A549 (cell line): ENCODE measurements at regions not wholly inside any gene's neighbourhood (a gene's known extent, or its start where the extent isn't known, plus 50 kb on each side); places are given as distances from the start of the nearest gene placed in this dataset.

ENCODE experiments used
- ATAC-seq, 2 experiments: fragments of 200-7000 bp in 1 of 2; fragments of >200 bp in 1 of 2; cut with Nextera tagmentation in 1 of 2; cut with Tn5 transposase in 1 of 2; 3 replicates each; pipeline versions ENCODE4 v1.8.0 to v1.9.1; 2018 to 2020; ENCODE audit warnings: mild to moderate bottlenecking in 1 of 2, moderate library complexity in 1 of 2
- CTCF ChIA-PET: fragments of 300-600 bp; sonication (Branson Sonifier 250); formaldehyde crosslinking; extraction: SDS; loops from one replicate; lab custom pipeline; 2021; ENCODE audit warnings: antibody characterized with exemption, inconsistent platforms; lab: Yijun Ruan, JAX
- POLR2A ChIA-PET: fragments of 350-600 bp; formaldehyde crosslinking; extraction: SDS; loops from one replicate; lab custom pipeline; 2021; ENCODE audit warnings: antibody characterized with exemption, inconsistent platforms; lab: Yijun Ruan, JAX
- DNase-seq, 2 experiments: peaks; one replicate each; pipeline versions ENCODE4 v3.0.0 to v3.0.0-alpha.2; 2011 to 2016; ENCODE audit warnings: low read depth in 1 of 2, low spot score in 1 of 2
- FAIRE-seq: peaks from 2 replicates; lab custom pipeline; 2011; peaks lifted over from hg19 to GRCh38; lab: Jason Lieb, UNC
- H3K27ac ChIP-seq, 2 experiments: fragments of >200 bp; sonication (Bioruptor Twin); formaldehyde crosslinking; 3 replicates each; pipeline ENCODE4 v1.5.1; 2016 to 2017
- H3K4me1 ChIP-seq: fragments of >200 bp; sonication (Bioruptor Twin); formaldehyde crosslinking; 3 replicates; pipeline ENCODE4 v1.6.1; 2016
- H3K4me2 ChIP-seq: fragments of >200 bp; sonication (Bioruptor Twin); formaldehyde crosslinking; 3 replicates; pipeline ENCODE4 v1.6.1; 2016
- H3K4me3 ChIP-seq: fragments of >200 bp; sonication (Bioruptor Twin); formaldehyde crosslinking; 3 replicates; pipeline ENCODE4 v1.5.1; 2016
- H3K9me3 ChIP-seq: fragments of >200 bp; sonication (Bioruptor Twin); formaldehyde crosslinking; 3 replicates; pipeline ENCODE4 v1.6.1; 2016
- ATOH8 ChIP-seq: fragments of 250-450 bp; sonication (Bioruptor Pico); IDR thresholded peaks from 2 replicates; pipeline ENCODE4 v1.5.0; 2020; ENCODE audit warnings: low read depth, mild to moderate bottlenecking, moderate library complexity
- BHLHE40 ChIP-seq: IDR thresholded peaks from 2 replicates; pipeline ENCODE4 v1.6.1; 2012; ENCODE audit warnings: low read depth, low read length, inconsistent platforms
- EHF ChIP-seq: fragments of 250-450 bp; sonication (Bioruptor Pico); IDR thresholded peaks from 2 replicates; pipeline ENCODE4 v1.5.0; 2020; ENCODE audit warnings: mild to moderate bottlenecking
- EHMT2 ChIP-seq: fragments of 200-600 bp; sonication (generic); IDR thresholded peaks from 2 replicates; pipeline ENCODE4 v1.6.1; 2016; ENCODE audit warnings: antibody characterized with exemption, low read depth, mild to moderate bottlenecking, moderate library complexity
- EP300 ChIP-seq, 2 experiments: fragments of >200 bp; sonication (Bioruptor Twin); formaldehyde crosslinking; IDR thresholded peaks; 2 replicates in 1 of 2; 3 replicates in 1 of 2; pipeline ENCODE4 v1.6.1; 2016 to 2017
- FOSB ChIP-seq: fragments of 250-450 bp; sonication (Bioruptor Pico); IDR thresholded peaks from 2 replicates; pipeline ENCODE4 v1.5.0; 2020; ENCODE audit warnings: mild to moderate bottlenecking, moderate library complexity
- FOSL2 ChIP-seq, 2 experiments: fragments of 450-650 bp in 1 of 2; fragments of >200 bp in 1 of 2; sonication (Bioruptor Twin) in 1 of 2; formaldehyde crosslinking; IDR thresholded peaks; 2 replicates each; pipeline versions ENCODE4 v1.5.0 to v1.6.1; 2016 to 2020; ENCODE audit warnings: mild to moderate bottlenecking in 1 of 2, moderate library complexity in 1 of 2
- GATA3 ChIP-seq: IDR thresholded peaks from 2 replicates; pipeline ENCODE4 v1.6.1; 2012; ENCODE audit warnings: borderline replicate concordance
- HDAC2 ChIP-seq: fragments of 200-600 bp; sonication (generic); IDR thresholded peaks from 2 replicates; pipeline ENCODE4 v1.6.1; 2016
- HES2 ChIP-seq: fragments of >200 bp; sonication (Bioruptor Twin); formaldehyde crosslinking; IDR thresholded peaks from 2 replicates; pipeline ENCODE4 v1.6.1; 2016
- HOXB5 ChIP-seq: fragments of 250-450 bp; sonication (Bioruptor Pico); IDR thresholded peaks from 2 replicates; pipeline ENCODE4 v1.5.0; 2020; ENCODE audit warnings: mild to moderate bottlenecking, moderate library complexity
- KDM1A ChIP-seq: fragments of 200-600 bp; sonication (generic); IDR thresholded peaks from 2 replicates; pipeline ENCODE4 v1.6.1; 2016; ENCODE audit warnings: low read depth, mild to moderate bottlenecking
- KDM5A ChIP-seq: fragments of 200-600 bp; sonication (generic); IDR thresholded peaks from 2 replicates; pipeline ENCODE4 v1.6.1; 2016; ENCODE audit warnings: antibody characterized with exemption, mild to moderate bottlenecking
- MAFK ChIP-seq: fragments of 450-650 bp; IDR thresholded peaks from 2 replicates; pipeline ENCODE4 v1.6.1; 2014; ENCODE audit not compliant: partially characterized antibody
- MAX ChIP-seq: IDR thresholded peaks from 2 replicates; pipeline ENCODE4 v1.6.1; 2012
- MAZ ChIP-seq: fragments of 150-350 bp; IDR thresholded peaks from 2 replicates; pipeline ENCODE4 v1.6.1; 2014; ENCODE audit warnings: antibody characterized with exemption, low read depth, low read length, borderline replicate concordance
- MYC ChIP-seq: IDR thresholded peaks from 2 replicates; pipeline ENCODE4 v1.6.1; 2012; ENCODE audit warnings: mild to moderate bottlenecking, inconsistent platforms, low read length, improper control_type of control experiment, borderline replicate concordance
- NPAS2 ChIP-seq: fragments of 250-450 bp; sonication (Bioruptor Pico); IDR thresholded peaks from 2 replicates; pipeline ENCODE4 v1.8.0; 2022; ENCODE audit warnings: mild to moderate bottlenecking, moderate library complexity, borderline replicate concordance
- NR3C1 ChIP-seq: fragments of >200 bp; sonication (Bioruptor Twin); formaldehyde crosslinking; IDR thresholded peaks from 3 replicates; pipeline ENCODE4 v1.6.1; 2017
- REST ChIP-seq: fragments of 200-600 bp; sonication (generic); IDR thresholded peaks from 2 replicates; pipeline ENCODE4 v1.6.1; 2016; ENCODE audit warnings: antibody characterized with exemption, mild to moderate bottlenecking, moderate library complexity
- RFX5 ChIP-seq: fragments of 450-650 bp; IDR thresholded peaks from 2 replicates; pipeline ENCODE4 v1.7.1; 2014; ENCODE audit warnings: antibody characterized with exemption, mild to moderate bottlenecking, moderate library complexity
- SMC3 ChIP-seq: fragments of >200 bp; sonication (Bioruptor Twin); formaldehyde crosslinking; IDR thresholded peaks from 3 replicates; pipeline ENCODE4 v1.6.1; 2018; ENCODE audit warnings: inconsistent platforms
- SREBF2 ChIP-seq: fragments of 450-650 bp; IDR thresholded peaks from 2 replicates; pipeline ENCODE4 v1.6.1; 2014; ENCODE audit warnings: mild to moderate bottlenecking, moderate library complexity
- TFCP2L1 ChIP-seq: fragments of 250-450 bp; sonication (Bioruptor Pico); IDR thresholded peaks from 2 replicates; pipeline ENCODE4 v1.5.0; 2021; ENCODE audit warnings: mild to moderate bottlenecking
- TP53 ChIP-seq: fragments of 250-450 bp; sonication (Bioruptor Pico); IDR thresholded peaks from 2 replicates; pipeline ENCODE4 v1.5.0; 2021; ENCODE audit warnings: mild to moderate bottlenecking, moderate library complexity
- ZC3H11A ChIP-seq: fragments of 450-650 bp; IDR thresholded peaks from 2 replicates; pipeline ENCODE4 v1.6.1; 2014; ENCODE audit warnings: antibody characterized with exemption, mild to moderate bottlenecking
- ZSCAN20 ChIP-seq: fragments of 250-450 bp; sonication (Bioruptor Pico); IDR thresholded peaks from 2 replicates; pipeline ENCODE4 v1.8.0; 2022; ENCODE audit warnings: mild to moderate bottlenecking, moderate library complexity
- WGBS: methylation state at CpG from one replicate; pipeline ENCODE4 v1.1.6; 2017; ENCODE audit errors: missing lambda C conversion rate; 5-methylcytosine and 5-hydroxymethylcytosine counted together

DNA sequence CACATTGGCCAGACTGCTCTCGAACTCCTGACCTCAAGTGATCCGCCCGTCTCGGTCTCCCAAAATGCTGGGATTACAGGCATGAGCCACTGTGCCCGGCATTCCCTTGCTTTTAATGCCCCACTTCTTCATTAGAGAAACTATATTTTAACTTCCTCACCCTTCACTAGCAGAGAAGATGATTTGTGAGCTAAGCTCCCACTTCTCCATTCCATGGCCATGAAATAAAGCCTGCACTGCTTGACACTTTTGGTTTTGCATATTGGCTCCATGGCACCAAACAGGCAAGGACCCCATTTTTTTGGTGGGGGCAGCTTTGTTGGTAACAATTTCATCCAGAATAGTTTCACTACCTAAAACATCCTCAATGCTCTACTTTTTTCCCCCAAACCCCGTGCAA lies 145.3 kb downstream of the TFAP2B start:
- Histone ChIP-seq H3K4me2 (no peak overlapping the region), H3K27ac (no peak overlapping the region), H3K9me3 (no peaks in the 10 kb centered on the region), H3K4me1 (no peaks in the 10 kb centered on the region)
- 38% methylated on average over 6 of the region's 6 CpGs for WGBS
- CTCF ChIA-PET = no interaction called here
- ATAC-seq (no peak), DNase-seq (no peak)
- no peak for TF ChIP-seq EP300 (IDR thresholded peaks at IDR 0.05)
- TF ChIP-seq NPAS2 (CRISPR knock-in tag) = no peak
- TF ChIP-seq EHF (CRISPR knock-in tag) = no peak
- TF ChIP-seq RFX5 = no peak
- no peak for TF ChIP-seq KDM1A
- TF ChIP-seq SMC3 = no peak
- no peak for TF ChIP-seq HOXB5
- TF ChIP-seq TFCP2L1 = no peak
- TF ChIP-seq KDM5A = no peak
- no peak for TF ChIP-seq HES2
- no peak for TF ChIP-seq BHLHE40
- no peak for TF ChIP-seq FOSB (CRISPR knock-in tag)
- TF ChIP-seq NR3C1 = no peak
- no peak for TF ChIP-seq MYC
- TF ChIP-seq FOSL2 (IDR thresholded peaks at IDR 0.05) = no peak
- no peak for TF ChIP-seq FOSL2 (CRISPR knock-in tag; IDR thresholded peaks at IDR 0.05)
- no peak for TF ChIP-seq TP53 (CRISPR knock-in tag)
- no peak for TF ChIP-seq MAZ
- no peak for TF ChIP-seq EHMT2
- TF ChIP-seq, all 56 proteins: peak for 0
- no peak for FAIRE-seq
- POLR2A ChIA-PET = no interaction called here
- no peak overlapping the region for H3K4me3 ChIP-seq

GRCh38 chr6:50965495-50965894 lies 146.8 kb downstream of the TFAP2B start:
- TF ChIP-seq MAX = no peak
- no peak for TF ChIP-seq GATA3
- TF ChIP-seq ATOH8 (CRISPR knock-in tag) = no peak
- TF ChIP-seq TP53 (CRISPR knock-in tag) = no peak
- TF ChIP-seq MAFK = no peak
- no peak for TF ChIP-seq MYC
- TF ChIP-seq EHF (CRISPR knock-in tag) = no peak
- TF ChIP-seq ZC3H11A = no peak
- TF ChIP-seq HDAC2 = no peak
- TF ChIP-seq SREBF2 = no peak
- no peak for TF ChIP-seq REST
- TF ChIP-seq SMC3 = no peak
- TF ChIP-seq ZSCAN20 = no peak
- TF ChIP-seq KDM5A = no peak
- TF ChIP-seq, all 56 proteins: peak for 0
- Histone ChIP-seq H3K9me3 (no peaks in the 10 kb centered on the region), H3K4me1 (no peaks in the 10 kb centered on the region), H3K4me2 (no peak overlapping the region), H3K27ac (no peak overlapping the region), H3K4me3 (no peak overlapping the region)
- ATAC-seq (no peak), FAIRE-seq (no peak), DNase-seq (no peak)
- ChIA-PET CTCF (no interaction called here), POLR2A (no interaction called here)
